Loucy (cell line): ENCODE measurements at regions not wholly inside any gene's neighbourhood (a gene's known extent, or its start where the extent isn't known, plus 50 kb on each side); places are given as distances from the start of the nearest gene placed in this dataset.

Experiments used
- H2AFZ ChIP-seq: fragments of 200-600 bp; sonication (generic); 2 replicates; pipeline ENCODE4 v1.6.0; 2016; ENCODE audit warnings: antibody characterized with exemption, mild to moderate bottlenecking, low read length, moderate library complexity
- H3F3A ChIP-seq: fragments of 200-600 bp; 2 replicates; pipeline ENCODE4 v1.6.0; 2016; ENCODE audit warnings: antibody characterized with exemption, low read depth, mild to moderate bottlenecking
- H3K27me3 ChIP-seq: fragments of 200-600 bp; sonication (generic); 2 replicates; pipeline ENCODE4 v1.6.1; 2014; ENCODE audit warnings: low read length, mild to moderate bottlenecking; ENCODE audit not compliant: insufficient read depth, poor library complexity, severe bottlenecking
- H3K36me3 ChIP-seq: fragments of 200-600 bp; sonication (generic); 2 replicates; pipeline ENCODE4 v1.6.1; 2016; ENCODE audit warnings: low read length; ENCODE audit not compliant: insufficient read depth
- H3K4me1 ChIP-seq: fragments of 200-600 bp; sonication (generic); 2 replicates; pipeline ENCODE4 v1.5.1; 2014; ENCODE audit warnings: low read length, mild to moderate bottlenecking; ENCODE audit not compliant: insufficient read depth, poor library complexity, severe bottlenecking
- H3K4me2 ChIP-seq: fragments of 200-600 bp; sonication (generic); 2 replicates; pipeline ENCODE4 v1.6.0; 2014; ENCODE audit warnings: antibody characterized with exemption, low read length, low read depth, mild to moderate bottlenecking; ENCODE audit not compliant: poor library complexity, severe bottlenecking
- H3K4me3 ChIP-seq: fragments of 200-600 bp; sonication (generic); 2 replicates; pipeline ENCODE4 v1.5.1; 2014; ENCODE audit warnings: low read length, mild to moderate bottlenecking, mixed read lengths; ENCODE audit not compliant: poor library complexity, severe bottlenecking
- H3K79me2 ChIP-seq: fragments of 200-600 bp; sonication (generic); 2 replicates; pipeline ENCODE4 v1.6.1; 2014; ENCODE audit warnings: low read length; ENCODE audit not compliant: insufficient read depth
- H3K9ac ChIP-seq: fragments of 200-600 bp; sonication (generic); 2 replicates; pipeline ENCODE4 v1.6.0; 2014; ENCODE audit warnings: mild to moderate bottlenecking, low read depth, low read length, moderate library complexity; ENCODE audit not compliant: poor library complexity, severe bottlenecking
- H3K9me2 ChIP-seq: fragments of 200-600 bp; sonication (generic); replicated peaks from 2 replicates; pipeline ENCODE4 v1.6.1; 2016; ENCODE audit warnings: low read depth, low read length, mixed read lengths
- H3K9me3 ChIP-seq: fragments of 200-600 bp; sonication (generic); 2 replicates; pipeline ENCODE4 v1.6.1; 2014; ENCODE audit warnings: mild to moderate bottlenecking, antibody characterized with exemption, low read length, low read depth; ENCODE audit not compliant: insufficient read depth
- H4K20me1 ChIP-seq: fragments of 200-600 bp; sonication (generic); 2 replicates; pipeline ENCODE4 v1.6.0; 2014; ENCODE audit warnings: antibody characterized with exemption, low read length, mild to moderate bottlenecking; ENCODE audit not compliant: insufficient read depth, poor library complexity, severe bottlenecking
- CTCF ChIP-seq: fragments of 200-600 bp; sonication (generic); conservative IDR thresholded peaks from 2 replicates; pipeline ENCODE4 v1.5.1; 2014; ENCODE audit warnings: mild to moderate bottlenecking, antibody characterized with exemption, low read length
- EZH2phosphoT487 ChIP-seq: fragments of 200-600 bp; IDR thresholded peaks from 2 replicates; pipeline ENCODE4 v1.6.1; 2018; ENCODE audit warnings: antibody characterized with exemption, mild to moderate bottlenecking, moderate library complexity, borderline replicate concordance

DNA sequence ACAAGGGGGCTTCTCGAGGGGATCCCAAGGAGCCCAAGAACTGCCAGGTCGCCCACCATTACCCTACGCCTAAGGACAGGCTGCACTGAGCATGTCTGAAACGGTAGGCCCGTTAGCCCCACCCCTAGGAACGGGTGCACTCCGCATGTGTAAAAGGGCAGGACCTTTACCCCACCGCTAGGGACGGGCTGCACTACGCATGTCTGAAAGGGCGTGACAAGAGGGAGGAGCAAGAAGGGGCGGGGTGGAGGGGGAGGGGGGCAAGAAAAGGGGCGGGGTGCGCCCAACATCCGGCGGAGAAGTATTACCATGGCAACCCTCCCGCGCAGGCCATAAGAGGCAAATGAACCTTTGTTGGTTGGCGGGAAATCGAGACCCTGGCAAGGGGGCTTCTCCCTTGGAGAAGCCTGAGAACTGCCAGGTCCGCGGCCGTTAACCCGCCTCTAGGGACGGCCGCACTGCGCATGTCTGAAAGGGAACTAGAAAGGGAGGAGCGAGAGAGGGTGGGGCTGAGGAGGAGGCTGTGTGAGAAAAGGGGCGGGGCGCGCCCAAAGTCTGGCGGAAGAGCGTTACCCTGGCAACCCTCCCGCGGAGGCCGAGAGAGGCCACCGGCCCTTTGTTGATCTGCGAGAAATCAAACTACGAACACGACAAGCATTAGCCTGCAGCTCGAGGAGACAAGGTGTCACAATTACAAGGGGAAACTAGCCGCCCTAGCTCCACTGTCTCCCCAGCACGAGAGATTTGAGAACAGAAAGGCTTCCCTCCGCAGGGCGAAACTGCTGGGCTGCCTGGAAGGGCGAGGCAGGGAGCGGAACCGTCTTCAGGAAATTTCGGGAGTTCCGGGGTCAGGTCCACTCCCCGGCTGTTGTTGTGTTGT, 2046.8 kb downstream of the TP53TG3F start:
- Histone ChIP-seq H4K20me1 (no peaks in the 10 kb centered on the region), H2AFZ (no peak overlapping the region), H3K4me1 (no peaks in the 10 kb centered on the region), H3K36me3 (no peaks in the 10 kb centered on the region), H3K27me3 (no peaks in the 10 kb centered on the region), H3K4me3 (no peak overlapping the region), H3F3A (no peaks in the 10 kb centered on the region), H3K9me2 (no peaks in the 10 kb centered on the region), H3K9me3 (no peaks in the 10 kb centered on the region), H3K4me2 (no peak overlapping the region), H3K9ac (no peak overlapping the region), H3K79me2 (no peaks in the 10 kb centered on the region)
- no peak for TF ChIP-seq EZH2phosphoT487
- no peak for TF ChIP-seq CTCF

- Histone ChIP-seq H3K4me2 (no peak overlapping the region), H3F3A (no peaks in the 10 kb centered on the region), H3K4me3 (no peak overlapping the region), H4K20me1 (no peaks in the 10 kb centered on the region), H3K27me3 (no peaks in the 10 kb centered on the region), H3K9me3 (no peaks in the 10 kb centered on the region), H3K9me2 (no peaks in the 10 kb centered on the region), H3K79me2 (no peaks in the 10 kb centered on the region), H2AFZ (no peak overlapping the region), H3K9ac (no peak overlapping the region), H3K36me3 (no peaks in the 10 kb centered on the region), H3K4me1 (no peaks in the 10 kb centered on the region)
- TF ChIP-seq CTCF (no peak), EZH2phosphoT487 (no peak)
Measured at GRCh38 chr16:35506898-35507194, 2047.4 kb downstream of the TP53TG3F start.

GRCh38 chr16:35510701-35511100, 2051.3 kb downstream of the TP53TG3F start:
- Histone ChIP-seq H3K27me3 (no peaks in the 10 kb centered on the region), H4K20me1 (no peaks in the 10 kb centered on the region), H3K4me1 (no peaks in the 10 kb centered on the region), H3K9ac (no peak overlapping the region), H2AFZ (no peak overlapping the region), H3K36me3 (no peaks in the 10 kb centered on the region), H3K4me3 (no peak overlapping the region), H3K9me2 (no peaks in the 10 kb centered on the region), H3K4me2 (no peak overlapping the region), H3K79me2 (no peaks in the 10 kb centered on the region), H3K9me3 (no peaks in the 10 kb centered on the region), H3F3A (no peaks in the 10 kb centered on the region)
- TF ChIP-seq EZH2phosphoT487 (no peak), CTCF (no peak)
